PC-3 (cell line): ENCODE measurements at regions not wholly inside any gene's neighbourhood (a gene's known extent, or its start where the extent isn't known, plus 50 kb on each side); places are given as distances from the start of the nearest gene placed in this dataset.

ENCODE experiments used
- ATAC-seq: fragments of 200-7000 bp; cut with Tn5 transposase; 2 replicates; pipeline ENCODE4 v1.9.1; 2020; ENCODE audit warnings: mild to moderate bottlenecking, moderate library complexity
- BruUV-seq: library from RNA; stranded (reverse); fragments of 400-500 nt; replicated peaks from 2 replicates; lab custom pipeline; 2021; lab: Mats Ljungman, UMichigan
- CTCF ChIA-PET: fragments of 300-600 bp; sonication (Branson Sonifier 250); formaldehyde crosslinking; loops from one replicate; lab custom pipeline; 2022; ENCODE audit warnings: antibody characterized with exemption; lab: Charles Lee
- POLR2A ChIA-PET: fragments of 300-600 bp; sonication (Branson Sonifier 250); formaldehyde crosslinking; loops from one replicate; lab custom pipeline; 2022; ENCODE audit warnings: antibody characterized with exemption; ENCODE audit not compliant: unreplicated experiment; lab: Charles Lee
- DNase-seq: peaks from one replicate; pipeline ENCODE4 v3.0.0-alpha.2; 2015
- H2AFZ ChIP-seq: fragments of 300-600 bp; sonication (generic); 2 replicates; pipeline ENCODE4 v1.6.0; 2016; ENCODE audit warnings: antibody characterized with exemption, low read length
- H3F3A ChIP-seq: fragments of 300-600 bp; sonication (generic); one replicate; pipeline ENCODE4 v1.6.0; 2017; ENCODE audit warnings: antibody characterized with exemption, low read length, control low read depth, mild to moderate bottlenecking; ENCODE audit not compliant: unreplicated experiment
- H3K27ac ChIP-seq: fragments of 300-600 bp; sonication (generic); 2 replicates; pipeline ENCODE4 v1.5.1; 2016; ENCODE audit warnings: mild to moderate bottlenecking, low read length
- H3K27me3 ChIP-seq: fragments of 300-600 bp; sonication (generic); 2 replicates; pipeline ENCODE4 v1.6.1; 2016; ENCODE audit warnings: low read length, mixed read lengths
- H3K36me3 ChIP-seq: fragments of 300-600 bp; sonication (generic); 2 replicates; pipeline ENCODE4 v1.6.1; 2016; ENCODE audit warnings: low read depth, mixed run types, low read length, mixed read lengths
- H3K4me1 ChIP-seq: fragments of 300-600 bp; sonication (generic); 2 replicates; pipeline ENCODE4 v1.5.1; 2016; ENCODE audit warnings: low read length; ENCODE audit not compliant: insufficient read depth
- H3K4me2 ChIP-seq: fragments of 300-600 bp; sonication (generic); 2 replicates; pipeline ENCODE4 v1.6.0; 2016; ENCODE audit warnings: low read length
- H3K4me3 ChIP-seq: fragments of 300-600 bp; sonication (generic); 2 replicates; pipeline ENCODE4 v1.5.1; 2016; ENCODE audit warnings: mild to moderate bottlenecking, low read length, mixed read lengths
- H3K79me2 ChIP-seq: fragments of 300-600 bp; sonication (generic); 2 replicates; pipeline ENCODE4 v1.6.1; 2017; ENCODE audit warnings: low read length, mixed read lengths
- H3K9ac ChIP-seq: fragments of 300-600 bp; sonication (generic); 2 replicates; pipeline ENCODE4 v1.6.0; 2016; ENCODE audit warnings: mild to moderate bottlenecking, low read length
- H3K9me2 ChIP-seq: fragments of 300-600 bp; sonication (generic); replicated peaks from 2 replicates; pipeline ENCODE4 v1.6.1; 2016; ENCODE audit warnings: mixed run types, low read length, mixed read lengths
- H3K9me3 ChIP-seq: fragments of 300-600 bp; sonication (generic); 2 replicates; pipeline ENCODE4 v1.6.1; 2016; ENCODE audit warnings: low read length, mixed read lengths
- H4K20me1 ChIP-seq: fragments of 300-600 bp; sonication (generic); 2 replicates; pipeline ENCODE4 v1.6.1; 2016; ENCODE audit warnings: low read length, mixed read lengths
- CTCF ChIP-seq: fragments of 300-600 bp; sonication (generic); conservative IDR thresholded peaks from 2 replicates; pipeline ENCODE4 v1.5.1; 2017; ENCODE audit warnings: antibody characterized with exemption, low read depth, mild to moderate bottlenecking, low read length
- EZH2 ChIP-seq: fragments of 300-600 bp; sonication (generic); IDR thresholded peaks from one replicate; pipeline ENCODE4 v1.6.1; 2017; ENCODE audit warnings: antibody characterized with exemption, mild to moderate bottlenecking, low read length; ENCODE audit not compliant: unreplicated experiment
- EZH2phosphoT487 ChIP-seq: fragments of 300-600 bp; sonication (generic); IDR thresholded peaks from 2 replicates; pipeline ENCODE4 v1.6.1; 2018; ENCODE audit warnings: mild to moderate bottlenecking, antibody characterized with exemption, low read length, borderline replicate concordance
- intact Hi-C: fragments of 100-400 bp; cut with micrococcal nuclease; formaldehyde crosslinking; loops from 2 replicates; pipeline ENCODE4 v1.9.0; 2023

GRCh38 chr10:85168243-85168642, 839.9 kb downstream of the CCSER2 start:
- ATAC-seq (no peak), DNase-seq (no peak)
- Histone ChIP-seq H3K4me1 (no peaks in the 10 kb centered on the region), H3K36me3 (no peaks in the 10 kb centered on the region), H3K9ac (no peak overlapping the region), H3K9me3 (no peaks in the 10 kb centered on the region), H3K9me2 (no peaks in the 10 kb centered on the region), H3F3A (no peaks in the 10 kb centered on the region), H3K4me3 (no peak overlapping the region), H3K27me3 (no peaks in the 10 kb centered on the region), H2AFZ (no peak overlapping the region), H4K20me1 (no peaks in the 10 kb centered on the region), H3K4me2 (no peak overlapping the region), H3K79me2 (no peaks in the 10 kb centered on the region), H3K27ac (no peak overlapping the region)
- ChIA-PET POLR2A (no interaction called here), CTCF (no interaction called here)
- no TSS peak for BruUV-seq
- intact Hi-C loops, result no loop called here
- no peak for TF ChIP-seq EZH2
- no peak for TF ChIP-seq EZH2phosphoT487
- no peak for TF ChIP-seq CTCF

- Histone ChIP-seq H3K9ac (no peak overlapping the region), H4K20me1 (no peaks in the 10 kb centered on the region), H3K4me2 (no peak overlapping the region), H3K4me1 (no peaks in the 10 kb centered on the region), H3K9me3 (no peaks in the 10 kb centered on the region), H3K36me3 (no peaks in the 10 kb centered on the region), H3K4me3 (no peak overlapping the region), H3K79me2 (no peaks in the 10 kb centered on the region), H3K9me2 (no peaks in the 10 kb centered on the region), H3F3A (no peaks in the 10 kb centered on the region), H2AFZ (no peak overlapping the region), H3K27ac (no peak overlapping the region), H3K27me3 (no peaks in the 10 kb centered on the region)
- TF ChIP-seq CTCF (no peak), EZH2 (no peak), EZH2phosphoT487 (no peak)
- ChIA-PET CTCF (no interaction called here), POLR2A (no interaction called here)
- intact Hi-C loops, result no loop called here
- ATAC-seq (no peak), DNase-seq (no peak)
- BruUV-seq, result no TSS peak
Observed at GRCh38 chr10:85170026-85170425, 841.6 kb downstream of the CCSER2 start.

GRCh38 chr10:85175635-85176034, 847.2 kb downstream of the CCSER2 start:
- no peaks in the 10 kb centered on the region for H3K79me2 ChIP-seq
- H3K4me3 ChIP-seq, result no peak overlapping the region
- no peaks in the 10 kb centered on the region for H3K9me2 ChIP-seq
- no peak overlapping the region for H3K9ac ChIP-seq
- ATAC-seq (no peak), DNase-seq (no peak)
- POLR2A ChIA-PET, result no interaction called here
- TF ChIP-seq EZH2phosphoT487, result no peak
- no peak for TF ChIP-seq CTCF
- TF ChIP-seq EZH2, result no peak
- CTCF ChIA-PET, result no interaction called here
- H3K27me3 ChIP-seq, result no peaks in the 10 kb centered on the region
- H3F3A ChIP-seq, result no peaks in the 10 kb centered on the region
- no TSS peak for BruUV-seq
- H3K36me3 ChIP-seq, result no peaks in the 10 kb centered on the region
- no peak overlapping the region for H3K27ac ChIP-seq
- intact Hi-C loops, result no loop called here
- H3K4me2 ChIP-seq, result no peak overlapping the region
- no peaks in the 10 kb centered on the region for H3K4me1 ChIP-seq
- no peaks in the 10 kb centered on the region for H3K9me3 ChIP-seq
- no peaks in the 10 kb centered on the region for H4K20me1 ChIP-seq
- no peak overlapping the region for H2AFZ ChIP-seq
